HL-60 (cell line): ENCODE measurements at regions not wholly inside any gene's neighbourhood (a gene's known extent, or its start where the extent isn't known, plus 50 kb on each side); places are given as distances from the start of the nearest gene placed in this dataset.

Experiments
- DNase-seq, 2 experiments: peaks; one replicate each; pipeline ENCODE4 v3.0.0-alpha.2; 2010 to 2020; ENCODE audit warnings: low read depth in 1 of 2, low spot score in 1 of 2
- H3K27ac ChIP-seq: fragments of 250-450 bp; sonication (Bioruptor Pico); replicated peaks from 2 replicates; pipeline ENCODE4 v1.5.1; 2020; ENCODE audit warnings: mild to moderate bottlenecking, moderate library complexity
- H3K27me3 ChIP-seq: fragments of 250-450 bp; sonication (Bioruptor Pico); 2 replicates; pipeline ENCODE4 v1.5.1; 2021; ENCODE audit warnings: mild to moderate bottlenecking, moderate library complexity; ENCODE audit not compliant: insufficient read depth, poor library complexity, severe bottlenecking
- H3K4me3 ChIP-seq: replicated peaks from 2 replicates; pipeline ENCODE4 v1.5.1; 2011; ENCODE audit warnings: mild to moderate bottlenecking, control low read depth, low read length; ENCODE audit not compliant: insufficient read depth
- CTCF ChIP-seq: IDR thresholded peaks from one replicate; pipeline ENCODE4 v1.5.1; 2011; ENCODE audit warnings: low read length, control low read depth, inconsistent platforms; ENCODE audit not compliant: insufficient read depth
- GABPA ChIP-seq: IDR thresholded peaks from 2 replicates; pipeline ENCODE4 v1.6.1; 2012; ENCODE audit warnings: low read depth
- POLR2AphosphoS5 ChIP-seq: IDR thresholded peaks from 2 replicates; pipeline ENCODE4 v1.6.1; 2012; ENCODE audit warnings: low read depth
- REST ChIP-seq: IDR thresholded peaks from 2 replicates; pipeline ENCODE4 v1.6.1; 2012; ENCODE audit warnings: low read depth; ENCODE audit not compliant: insufficient replicate concordance
- SPI1 ChIP-seq: IDR thresholded peaks from 2 replicates; pipeline ENCODE4 v1.6.1; 2012; ENCODE audit warnings: low read depth, mild to moderate bottlenecking, borderline replicate concordance

- TF ChIP-seq GABPA = no peak
- TF ChIP-seq CTCF = no peak
- TF ChIP-seq SPI1 = no peak
- no peak for TF ChIP-seq REST
- TF ChIP-seq POLR2AphosphoS5 = no peak
- no peak for DNase-seq
- no peak overlapping the region for H3K4me3 ChIP-seq
- H3K27me3 ChIP-seq = no peaks in the 10 kb centered on the region
- no peak overlapping the region for H3K27ac ChIP-seq
These were observed 115.9 kb downstream of the DLL1 start for GRCh38 chr6:170174771-170175643.

- TF ChIP-seq CTCF (no peak), POLR2AphosphoS5 (no peak), REST (no peak), GABPA (no peak), SPI1 (no peak)
- no peak for DNase-seq
- Histone ChIP-seq H3K27ac (no peak overlapping the region), H3K4me3 (no peak overlapping the region), H3K27me3 (no peaks in the 10 kb centered on the region)
These were observed 116.6 kb downstream of the DLL1 start for GRCh38 chr6:170174124-170174770.

GRCh38 chr6:170173335-170173881, 117.5 kb downstream of the DLL1 start:
- DNase-seq = no peak
- H3K27ac ChIP-seq = no peak overlapping the region
- H3K4me3 ChIP-seq = no peak overlapping the region
- no peak for TF ChIP-seq GABPA
- no peak for TF ChIP-seq REST
- no peak for TF ChIP-seq CTCF
- TF ChIP-seq POLR2AphosphoS5 = no peak
- no peak for TF ChIP-seq SPI1
- no peaks in the 10 kb centered on the region for H3K27me3 ChIP-seq
